SK-N-MC (cell line): ENCODE measurements at regions not wholly inside any gene's neighbourhood (a gene's known extent, or its start where the extent isn't known, plus 50 kb on each side); places are given as distances from the start of the nearest gene placed in this dataset.

Experiments
- DNase-seq: peaks from one replicate; pipeline ENCODE4 v3.0.0-alpha.2; 2011; ENCODE audit warnings: low read depth, low spot score
- H3K27ac ChIP-seq: fragments of 200-600 bp; sonication (generic); 2 replicates; pipeline ENCODE4 v1.5.1; 2016; ENCODE audit warnings: mixed run types
- H3K36me3 ChIP-seq: fragments of 200-600 bp; sonication (generic); 2 replicates; pipeline ENCODE4 v1.6.1; 2017; ENCODE audit warnings: antibody characterized with exemption, low read length, mixed read lengths; ENCODE audit not compliant: insufficient read depth
- H3K4me3 ChIP-seq: fragments of 200-600 bp; sonication (generic); 2 replicates; pipeline ENCODE4 v1.5.1; 2016
- H3K9ac ChIP-seq: fragments of 200-600 bp; sonication (generic); 2 replicates; pipeline ENCODE4 v1.8.0; 2017; ENCODE audit warnings: mixed run types, mixed read lengths; ENCODE audit not compliant: insufficient read length
- H3K9me3 ChIP-seq: fragments of 200-600 bp; sonication (generic); 2 replicates; pipeline ENCODE4 v1.6.1; 2017; ENCODE audit warnings: low read depth, mild to moderate bottlenecking, antibody characterized with exemption, low read length, moderate library complexity, mixed read lengths
- EZH2 ChIP-seq: fragments of 200-600 bp; sonication (generic); IDR thresholded peaks from one replicate; pipeline ENCODE4 v1.6.1; 2017; ENCODE audit warnings: antibody characterized with exemption
- FOXP2 ChIP-seq: optimal IDR thresholded peaks from 2 replicates; pipeline ENCODE3; 2011; ENCODE audit warnings: mild to moderate bottlenecking, moderate library complexity; ENCODE audit not compliant: insufficient read depth; ENCODE audit errors: extremely low read length, control extremely low read depth
- POLR2AphosphoS5 ChIP-seq: IDR thresholded peaks from 2 replicates; pipeline ENCODE4 v1.6.1; 2012; ENCODE audit warnings: mild to moderate bottlenecking, low read depth, low read length, borderline replicate concordance

- TF ChIP-seq EZH2 (no peak), POLR2AphosphoS5 (no peak), FOXP2 (no peak)
- no peak for DNase-seq
- no peaks in the 10 kb centered on the region for H3K9me3 ChIP-seq
- no peaks in the 10 kb centered on the region for H3K36me3 ChIP-seq
- H3K4me3 ChIP-seq = no peak overlapping the region
- H3K9ac ChIP-seq = no peak overlapping the region
- no peak overlapping the region for H3K27ac ChIP-seq
Measured at GRCh38 chr13:42729857-42730402, 51.5 kb upstream of the FAM216B start.
